Esophagus muscularis mucosa (tissue), 4 donors: ENCODE measurements at regions not wholly inside any gene's neighbourhood (a gene's known extent, or its start where the extent isn't known, plus 50 kb on each side); places are given as distances from the start of the nearest gene placed in this dataset.

Source experiments
- DNase-seq: peaks from one replicate; pipeline ENCODE4 v3.0.0-alpha.2; 2017; ENCODE audit errors: extremely low spot score
- H3K27ac ChIP-seq, 4 donors: fragments of 200-600 bp; sonication (generic); replicated peaks in 1 of 4; 1 replicate in 3 of 4; 2 replicates in 1 of 4; pipeline ENCODE4 v1.5.1; 2016 to 2019; ENCODE audit warnings: mild to moderate bottlenecking in 1 of 4
- H3K27me3 ChIP-seq, 4 donors: fragments of 200-600 bp; sonication (generic); one replicate each; pipeline versions ENCODE4 v1.5.1 to v1.6.0; 2016 to 2019
- H3K36me3 ChIP-seq, 4 donors: fragments of 200-600 bp; sonication (generic); one replicate each; pipeline ENCODE4 v1.5.1; 2016 to 2019
- H3K4me1 ChIP-seq, 4 donors: fragments of 200-600 bp; sonication (generic); one replicate each; pipeline ENCODE4 v1.5.1; 2016 to 2019
- H3K4me3 ChIP-seq, 4 donors: fragments of 200-600 bp; sonication (generic); 1 replicate in 2 of 4; 2 replicates in 2 of 4; pipeline ENCODE4 v1.5.1; 2016 to 2019; ENCODE audit warnings: mild to moderate bottlenecking in 4 of 4, moderate library complexity in 1 of 4
- H3K9me3 ChIP-seq, 4 donors: fragments of 200-600 bp; sonication (generic); 1 replicate in 3 of 4; 2 replicates in 1 of 4; pipeline ENCODE4 v1.5.1; 2016 to 2019
- EP300 ChIP-seq: sonication (generic); formaldehyde crosslinking; IDR thresholded peaks from one replicate; pipeline ENCODE4 v1.6.1; 2017; ENCODE audit warnings: antibody characterized with exemption
- POLR2A ChIP-seq: fragments of 450-650 bp; IDR thresholded peaks from one replicate; pipeline ENCODE4 v1.6.1; 2017; ENCODE audit warnings: antibody characterized with exemption, moderate library complexity, mild to moderate bottlenecking, low read depth
- POLR2AphosphoS5 ChIP-seq, 2 donors: sonication (generic); formaldehyde crosslinking; IDR thresholded peaks; one replicate each; pipeline ENCODE4 v1.6.1; 2017; ENCODE audit warnings: antibody characterized with exemption in 2 of 2
- WGBS: methylation state at CpG from one replicate; pipeline ENCODE4 v1.1.5; 2018; 5-methylcytosine and 5-hydroxymethylcytosine counted together
- intact Hi-C: fragments of 100-400 bp; cut with DNase I; formaldehyde crosslinking; loops from one replicate; pipeline ENCODE4 v1.15.1; 2023
- TF ChIP-seq, protein P1 (sequence below), 3 experiments: fragments of 200-600 bp in 2 of 3; fragments of 450-650 bp in 1 of 3; sonication (generic) in 2 of 3; IDR thresholded peaks; one replicate each; pipeline ENCODE4 v1.5.1; 2017 to 2019; ENCODE audit warnings: antibody characterized with exemption in 3 of 3, mild to moderate bottlenecking in 2 of 3, moderate library complexity in 1 of 3

DNA sequence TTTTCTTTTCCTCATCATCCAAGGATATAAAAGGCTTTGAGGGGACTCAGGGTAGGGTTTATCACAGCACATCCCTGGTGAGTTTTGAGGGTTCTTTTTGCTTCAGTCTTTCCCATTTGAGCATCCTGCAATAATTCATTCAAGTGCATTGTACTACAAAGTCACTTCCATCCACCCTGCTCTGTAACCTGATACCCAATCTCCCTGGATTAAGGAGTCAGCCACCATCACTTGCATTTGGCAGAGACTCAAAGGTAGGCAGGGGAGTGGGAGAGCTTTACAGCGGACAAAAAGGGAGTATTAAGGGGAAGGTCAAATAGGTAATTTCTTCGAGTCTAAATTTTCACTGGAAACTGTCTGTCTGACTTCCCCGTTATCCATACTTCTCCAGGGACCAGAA is 216.1 kb upstream of the TMTC4 start:
- no peaks in the 10 kb centered on the region for H3K9me3 ChIP-seq
- intact Hi-C loops: no loop called here
- peaks cover 0 to 4% (median 0%) of the 10 kb centered on the region in 4 donors for H3K4me1 ChIP-seq
- no peak overlapping the region for H3K4me3 ChIP-seq
- 83% methylated on average over 3 of the region's 3 CpGs for WGBS
- H3K36me3 ChIP-seq: no peaks in the 10 kb centered on the region
- DNase-seq: no peak
- no peak for TF ChIP-seq POLR2A
- no peak for TF ChIP-seq EP300
- TF ChIP-seq POLR2AphosphoS5 (IDR thresholded peaks at IDR 0.05): no peak
- TF ChIP-seq, protein P1, sequence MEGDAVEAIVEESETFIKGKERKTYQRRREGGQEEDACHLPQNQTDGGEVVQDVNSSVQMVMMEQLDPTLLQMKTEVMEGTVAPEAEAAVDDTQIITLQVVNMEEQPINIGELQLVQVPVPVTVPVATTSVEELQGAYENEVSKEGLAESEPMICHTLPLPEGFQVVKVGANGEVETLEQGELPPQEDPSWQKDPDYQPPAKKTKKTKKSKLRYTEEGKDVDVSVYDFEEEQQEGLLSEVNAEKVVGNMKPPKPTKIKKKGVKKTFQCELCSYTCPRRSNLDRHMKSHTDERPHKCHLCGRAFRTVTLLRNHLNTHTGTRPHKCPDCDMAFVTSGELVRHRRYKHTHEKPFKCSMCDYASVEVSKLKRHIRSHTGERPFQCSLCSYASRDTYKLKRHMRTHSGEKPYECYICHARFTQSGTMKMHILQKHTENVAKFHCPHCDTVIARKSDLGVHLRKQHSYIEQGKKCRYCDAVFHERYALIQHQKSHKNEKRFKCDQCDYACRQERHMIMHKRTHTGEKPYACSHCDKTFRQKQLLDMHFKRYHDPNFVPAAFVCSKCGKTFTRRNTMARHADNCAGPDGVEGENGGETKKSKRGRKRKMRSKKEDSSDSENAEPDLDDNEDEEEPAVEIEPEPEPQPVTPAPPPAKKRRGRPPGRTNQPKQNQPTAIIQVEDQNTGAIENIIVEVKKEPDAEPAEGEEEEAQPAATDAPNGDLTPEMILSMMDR (IDR thresholded peaks at IDR 0.05): no peak
- H3K27me3 ChIP-seq: no peaks in the 10 kb centered on the region
- H3K27ac ChIP-seq: no peak overlapping the region

DNA sequence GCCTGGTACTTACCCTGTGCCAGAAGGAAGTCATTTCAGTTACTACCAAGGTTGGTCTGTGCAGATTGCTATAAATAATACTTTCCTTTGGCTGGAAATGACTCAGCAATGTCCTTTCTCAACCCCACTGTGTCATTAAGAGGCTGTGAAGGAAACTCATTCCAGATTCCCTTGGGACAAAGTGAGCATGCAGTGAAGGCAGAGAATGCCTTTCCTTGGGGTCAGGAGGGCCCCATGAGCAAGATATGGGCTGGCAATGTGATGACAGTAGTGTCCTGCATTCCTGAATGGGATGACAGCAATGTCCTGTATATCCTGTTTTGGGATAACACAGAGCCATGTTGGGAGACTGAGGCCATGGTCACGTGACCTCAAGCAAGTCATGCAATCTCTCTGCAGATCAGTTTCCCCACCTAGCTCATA is 213.1 kb upstream of the TMTC4 start:
- peaks cover 0 to 4% (median 0%) of the 10 kb centered on the region in 4 donors for H3K4me1 ChIP-seq
- no peaks in the 10 kb centered on the region for H3K36me3 ChIP-seq
- DNase-seq: no peak
- H3K9me3 ChIP-seq: no peaks in the 10 kb centered on the region
- no peak overlapping the region for H3K4me3 ChIP-seq
- TF ChIP-seq EP300 (no peak), POLR2A (no peak), POLR2AphosphoS5 (IDR thresholded peaks at IDR 0.05) (no peak)
- TF ChIP-seq, protein P1 (IDR thresholded peaks at IDR 0.05): no peak
- H3K27me3 ChIP-seq: no peaks in the 10 kb centered on the region
- intact Hi-C loops: no loop called here
- WGBS: 82% methylated on average over 1 of the region's 1 CpG
- no peak overlapping the region for H3K27ac ChIP-seq

DNA sequence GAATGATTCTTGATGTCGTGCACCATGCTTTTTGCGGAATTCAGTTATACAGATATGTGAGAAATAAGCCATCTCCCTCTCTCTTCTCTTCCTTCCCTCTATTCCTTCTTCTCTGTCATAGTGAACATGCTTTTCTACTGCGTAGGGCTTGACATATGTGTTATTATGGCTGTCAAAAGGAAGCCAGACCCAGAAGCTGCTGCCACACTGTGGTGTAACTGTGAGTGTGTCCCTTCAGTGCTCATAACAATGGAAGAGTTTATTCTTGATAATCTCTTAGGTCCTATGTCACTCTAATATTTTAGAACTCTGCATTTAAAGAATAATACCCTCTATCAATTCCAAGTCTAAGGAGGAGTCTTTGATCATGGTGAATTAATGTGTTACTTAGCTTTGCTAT is 208.9 kb upstream of the TMTC4 start:
- WGBS: 85% methylated on average over 3 of the region's 3 CpGs
- no peaks in the 10 kb centered on the region for H3K36me3 ChIP-seq
- H3K4me1 ChIP-seq: peaks cover 0 to 4% (median 0%) of the 10 kb centered on the region in 4 donors
- no peaks in the 10 kb centered on the region for H3K9me3 ChIP-seq
- intact Hi-C loops: no loop called here
- H3K27ac ChIP-seq: no peak overlapping the region
- no peaks in the 10 kb centered on the region for H3K27me3 ChIP-seq
- TF ChIP-seq POLR2AphosphoS5 (IDR thresholded peaks at IDR 0.05) (no peak), EP300 (no peak), POLR2A (no peak)
- TF ChIP-seq, protein P1 (IDR thresholded peaks at IDR 0.05): no peak
- no peak for DNase-seq
- H3K4me3 ChIP-seq: no peak overlapping the region

DNA sequence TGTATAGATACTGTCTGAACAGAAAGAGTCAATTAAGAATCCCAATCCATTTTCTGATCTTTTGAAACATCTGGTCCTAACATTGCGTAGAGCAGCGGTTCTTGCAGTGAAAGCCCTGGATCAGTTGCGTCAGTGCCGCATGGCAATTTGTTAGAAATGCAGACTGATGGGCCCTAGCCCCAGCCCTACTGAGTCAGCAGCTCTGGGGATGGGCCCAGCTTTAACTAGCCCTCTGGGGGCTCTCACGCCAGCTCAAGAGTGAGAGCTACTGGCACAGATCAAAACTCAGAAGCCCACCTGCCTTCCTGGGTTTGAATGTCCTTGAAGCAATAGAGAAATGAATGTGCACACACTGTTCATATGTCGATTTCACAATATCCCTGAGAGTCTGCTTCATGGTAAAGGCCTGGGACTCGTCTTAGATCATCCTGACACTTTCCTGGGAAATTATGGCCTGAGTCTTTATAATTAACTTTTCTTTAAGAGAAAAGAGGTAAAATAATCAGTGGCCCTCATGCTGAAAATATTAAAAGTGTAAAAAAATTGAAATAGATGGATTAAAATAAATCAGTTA is 206.8 kb upstream of the TMTC4 start:
- no peaks in the 10 kb centered on the region for H3K27me3 ChIP-seq
- no peak for TF ChIP-seq POLR2AphosphoS5 (IDR thresholded peaks at IDR 0.05)
- no peak for TF ChIP-seq POLR2A
- TF ChIP-seq EP300: no peak
- TF ChIP-seq, protein P1 (IDR thresholded peaks at IDR 0.05): no peak
- no peak overlapping the region for H3K27ac ChIP-seq
- peaks cover 0 to 7% (median under 1%) of the 10 kb centered on the region in 4 donors for H3K9me3 ChIP-seq
- no peak for DNase-seq
- intact Hi-C loops: no loop called here
- H3K36me3 ChIP-seq: no peaks in the 10 kb centered on the region
- no peaks in the 10 kb centered on the region for H3K4me1 ChIP-seq
- H3K4me3 ChIP-seq: no peak overlapping the region
- 82% methylated on average over 7 of the region's 7 CpGs for WGBS

DNA sequence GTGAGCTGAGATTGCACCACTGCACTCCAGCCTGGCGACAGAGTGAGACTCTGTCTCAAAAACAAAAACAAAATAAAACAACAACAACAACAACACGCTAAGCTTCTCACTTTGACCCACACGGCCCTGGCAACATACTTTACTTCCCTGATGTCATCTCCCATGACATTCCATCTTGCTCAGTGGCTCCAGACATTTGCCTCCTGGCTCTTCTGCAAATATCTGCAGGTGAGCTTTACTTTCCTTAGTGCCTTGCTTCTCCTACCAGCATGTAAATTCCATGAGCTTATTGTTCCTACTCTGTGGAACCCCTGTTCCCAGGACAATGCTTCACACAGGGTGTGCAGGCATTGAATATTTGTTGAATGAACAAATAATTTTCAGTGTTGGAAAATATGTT is 205.6 kb upstream of the TMTC4 start:
- H3K36me3 ChIP-seq: no peaks in the 10 kb centered on the region
- H3K4me1 ChIP-seq: no peaks in the 10 kb centered on the region
- H3K9me3 ChIP-seq: peaks cover 0 to 13% (median 2%) of the 10 kb centered on the region in 4 donors
- no peak overlapping the region for H3K4me3 ChIP-seq
- TF ChIP-seq POLR2A: no peak
- TF ChIP-seq EP300: no peak
- TF ChIP-seq, protein P1 (IDR thresholded peaks at IDR 0.05): no peak
- no peak for TF ChIP-seq POLR2AphosphoS5 (IDR thresholded peaks at IDR 0.05)
- intact Hi-C loops: no loop called here
- H3K27ac ChIP-seq: no peak overlapping the region
- no peaks in the 10 kb centered on the region for H3K27me3 ChIP-seq
- 86% methylated on average over 3 of the region's 3 CpGs for WGBS
- no peak for DNase-seq
